Tibial artery (tissue), 4 donors: ENCODE measurements at regions not wholly inside any gene's neighbourhood (a gene's known extent, or its start where the extent isn't known, plus 50 kb on each side); places are given as distances from the start of the nearest gene placed in this dataset.
"Not testable (repeated sequence)": the region's sequence is repeated elsewhere in the genome, so short reads cannot be mapped to it uniquely, and the experiment has no call there.

Experiments used
- DNase-seq, 2 donors: peaks; one replicate each; pipeline ENCODE4 v3.0.0-alpha.2; 2019
- H3K27ac ChIP-seq, 2 donors: fragments of 200-600 bp; sonication (generic) in 1 of 2; 1 replicate in 1 of 2; 2 replicates in 1 of 2; pipeline ENCODE4 v1.5.1; 2018 to 2019; ENCODE audit warnings: mild to moderate bottlenecking in 1 of 2
- H3K27me3 ChIP-seq, 2 donors: fragments of 200-600 bp; sonication (generic) in 1 of 2; one replicate each; pipeline versions ENCODE4 v1.5.1 to v1.6.0; 2016 to 2019
- H3K36me3 ChIP-seq, 3 donors: fragments of 200-600 bp; sonication (generic) in 2 of 3; one replicate each; pipeline ENCODE4 v1.5.1; 2016 to 2019; ENCODE audit warnings: mild to moderate bottlenecking in 2 of 3
- H3K4me1 ChIP-seq, 4 donors: fragments of 200-600 bp; sonication (generic) in 2 of 4; 1 replicate in 3 of 4; 2 replicates in 1 of 4; pipeline ENCODE4 v1.5.1; 2016 to 2019
- H3K4me3 ChIP-seq, 2 donors: fragments of 200-600 bp; sonication (generic) in 1 of 2; 1 replicate in 1 of 2; 2 replicates in 1 of 2; pipeline ENCODE4 v1.5.1; 2018 to 2019; ENCODE audit warnings: mild to moderate bottlenecking in 2 of 2
- H3K9me3 ChIP-seq, 3 donors: fragments of 200-600 bp; sonication (generic) in 1 of 3; one replicate each; pipeline ENCODE4 v1.5.1; 2016 to 2019
- intact Hi-C: fragments of 100-400 bp; cut with DNase I; formaldehyde crosslinking; loops from one replicate; pipeline ENCODE4 v1.15.0; 2023; ENCODE audit warnings: low total_unique reads
- TF ChIP-seq, protein P1 (sequence below), 2 experiments: fragments of 200-600 bp in 1 of 2; fragments of 450-650 bp in 1 of 2; IDR thresholded peaks; one replicate each; pipeline ENCODE4 v1.5.1; 2017 to 2019; ENCODE audit warnings: antibody characterized with exemption in 2 of 2, mild to moderate bottlenecking in 1 of 2, moderate library complexity in 1 of 2

DNA sequence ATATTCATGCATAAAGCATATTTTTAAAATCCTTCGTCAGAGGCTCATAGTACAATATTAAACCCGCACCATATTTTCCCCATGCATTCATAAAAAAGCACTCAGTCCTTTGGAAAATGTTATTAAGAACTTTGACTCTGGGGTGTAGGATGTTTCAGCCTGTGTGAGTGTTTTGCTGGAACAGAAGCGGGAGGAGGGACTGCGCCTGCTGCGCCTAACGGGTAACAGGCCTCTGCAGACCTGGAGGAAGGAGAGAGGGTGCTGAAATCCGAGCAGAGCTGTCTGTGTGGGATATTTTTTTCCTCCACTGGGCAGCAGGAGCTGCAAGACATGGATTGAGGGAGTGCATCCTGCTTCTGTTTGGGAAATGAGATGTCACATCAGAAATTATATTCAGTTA is 483.0 kb downstream of the BRD1 start:
- intact Hi-C loops: no loop called here
- TF ChIP-seq, protein P1, sequence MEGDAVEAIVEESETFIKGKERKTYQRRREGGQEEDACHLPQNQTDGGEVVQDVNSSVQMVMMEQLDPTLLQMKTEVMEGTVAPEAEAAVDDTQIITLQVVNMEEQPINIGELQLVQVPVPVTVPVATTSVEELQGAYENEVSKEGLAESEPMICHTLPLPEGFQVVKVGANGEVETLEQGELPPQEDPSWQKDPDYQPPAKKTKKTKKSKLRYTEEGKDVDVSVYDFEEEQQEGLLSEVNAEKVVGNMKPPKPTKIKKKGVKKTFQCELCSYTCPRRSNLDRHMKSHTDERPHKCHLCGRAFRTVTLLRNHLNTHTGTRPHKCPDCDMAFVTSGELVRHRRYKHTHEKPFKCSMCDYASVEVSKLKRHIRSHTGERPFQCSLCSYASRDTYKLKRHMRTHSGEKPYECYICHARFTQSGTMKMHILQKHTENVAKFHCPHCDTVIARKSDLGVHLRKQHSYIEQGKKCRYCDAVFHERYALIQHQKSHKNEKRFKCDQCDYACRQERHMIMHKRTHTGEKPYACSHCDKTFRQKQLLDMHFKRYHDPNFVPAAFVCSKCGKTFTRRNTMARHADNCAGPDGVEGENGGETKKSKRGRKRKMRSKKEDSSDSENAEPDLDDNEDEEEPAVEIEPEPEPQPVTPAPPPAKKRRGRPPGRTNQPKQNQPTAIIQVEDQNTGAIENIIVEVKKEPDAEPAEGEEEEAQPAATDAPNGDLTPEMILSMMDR (IDR thresholded peaks at IDR 0.05): no peak
- H3K9me3 ChIP-seq: no peaks in the 10 kb centered on the region
- H3K27me3 ChIP-seq: peaks cover 0 to 24% of the 10 kb centered on the region in 2 donors
- no peaks in the 10 kb centered on the region for H3K36me3 ChIP-seq
- H3K27ac ChIP-seq: no peak overlapping the region
- H3K4me1 ChIP-seq: no peaks in the 10 kb centered on the region
- H3K4me3 ChIP-seq: no peak overlapping the region
- DNase-seq: no peak

DNA sequence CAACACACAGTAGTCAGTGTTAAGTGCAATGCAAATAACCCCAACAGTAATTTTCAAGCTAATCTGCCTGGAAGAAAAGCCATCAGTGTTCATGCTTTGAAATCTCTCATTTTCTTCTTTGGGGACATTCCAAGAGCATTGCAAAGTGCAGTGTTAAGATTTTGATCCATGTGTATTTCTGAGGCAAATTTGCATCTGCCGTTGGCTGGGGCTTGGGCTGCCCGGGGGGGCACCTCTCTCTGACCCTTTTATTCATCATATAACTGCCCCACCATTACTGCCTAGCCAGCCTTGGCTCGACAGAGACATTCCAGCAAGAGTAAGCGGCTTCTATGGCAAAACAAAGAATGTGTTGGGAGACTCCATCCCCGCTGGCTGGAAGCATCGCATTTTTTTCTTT is 483.5 kb downstream of the BRD1 start:
- Histone ChIP-seq H3K27ac (no peak overlapping the region), H3K4me3 (no peak overlapping the region), H3K27me3 (peaks cover 0 to 24% of the 10 kb centered on the region in 2 donors), H3K36me3 (no peaks in the 10 kb centered on the region), H3K4me1 (no peaks in the 10 kb centered on the region), H3K9me3 (no peaks in the 10 kb centered on the region)
- TF ChIP-seq, protein P1 (IDR thresholded peaks at IDR 0.05): no peak
- intact Hi-C loops: no loop called here
- no peak for DNase-seq

DNA sequence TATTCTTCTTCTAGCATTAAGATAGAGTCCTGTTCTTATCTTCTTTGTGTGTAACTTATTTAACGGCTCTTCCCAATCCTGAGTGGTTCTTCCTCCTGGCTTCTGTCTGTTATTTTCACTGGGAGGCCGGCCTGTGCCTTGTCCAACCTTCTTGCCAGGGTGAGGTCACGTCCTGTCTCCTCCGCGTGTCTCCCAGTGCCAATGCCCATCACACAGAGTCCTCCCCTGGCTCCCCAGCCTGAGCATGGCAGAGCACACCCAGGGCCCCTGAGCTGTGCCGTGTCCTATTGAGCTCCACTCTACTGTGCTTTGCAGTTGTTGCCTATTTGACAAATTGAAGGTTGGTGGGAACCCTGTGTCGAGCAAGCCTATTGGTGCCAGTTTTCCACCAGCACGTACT is 487.3 kb downstream of the BRD1 start:
- no peak for DNase-seq
- no peak overlapping the region for H3K4me3 ChIP-seq
- TF ChIP-seq, protein P1 (IDR thresholded peaks at IDR 0.05): no peak

DNA sequence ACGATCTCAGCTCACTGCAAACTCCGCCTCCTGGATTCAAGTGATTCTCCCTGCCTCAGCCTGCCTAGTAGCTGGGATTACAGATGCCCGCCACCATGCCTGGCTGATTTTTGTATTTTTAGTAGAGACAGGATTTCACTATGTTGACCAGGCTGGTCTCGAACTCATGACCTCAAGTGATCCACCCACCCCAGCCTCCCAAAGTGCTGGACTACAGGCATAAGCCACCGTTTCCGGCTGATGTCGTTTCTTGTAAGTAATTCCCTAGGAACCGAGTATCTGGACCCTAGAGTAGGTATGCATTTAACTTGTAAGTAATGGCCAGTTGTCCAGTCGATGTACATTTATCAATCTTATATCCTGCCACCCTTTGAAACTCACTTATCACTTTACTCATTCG is 491.2 kb downstream of the BRD1 start:
- H3K27ac ChIP-seq, H3K27me3 ChIP-seq, H3K9me3 ChIP-seq, H3K36me3 ChIP-seq, H3K4me1 ChIP-seq, intact Hi-C loops, H3K4me3 ChIP-seq, DNase-seq: not testable (repeated sequence)

More for the DNA sequence above, 487.3 kb downstream of the BRD1 start:
- H3K27me3 ChIP-seq: peaks cover 0 to 13% of the 10 kb centered on the region in 2 donors
- no peaks in the 10 kb centered on the region for H3K4me1 ChIP-seq
- no peak overlapping the region for H3K27ac ChIP-seq
- H3K36me3 ChIP-seq: no peaks in the 10 kb centered on the region
- intact Hi-C loops: no loop called here
- H3K9me3 ChIP-seq: no peaks in the 10 kb centered on the region

DNA sequence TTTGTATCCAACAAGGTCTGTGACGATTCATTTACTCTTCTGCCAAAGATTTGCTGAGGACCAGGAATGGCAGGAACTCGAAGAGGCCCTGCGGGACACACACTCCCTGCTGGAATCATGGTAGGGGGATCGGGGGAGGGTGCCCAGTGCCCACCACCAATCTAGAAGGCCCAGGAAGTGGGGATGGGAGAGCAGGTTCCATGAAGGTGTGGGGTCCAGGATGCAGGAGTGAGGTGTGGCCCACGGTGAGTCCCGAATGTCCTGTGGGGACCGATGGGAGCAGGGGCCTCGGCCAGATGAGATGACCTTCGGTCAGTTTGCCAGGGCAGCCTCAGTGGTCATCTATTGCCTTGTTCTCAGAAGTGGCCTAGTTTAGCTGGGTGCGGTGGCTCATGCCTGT is 492.7 kb downstream of the BRD1 start:
- TF ChIP-seq, protein P1 (IDR thresholded peaks at IDR 0.05): no peak
- Histone ChIP-seq H3K4me3 (no peak overlapping the region), H3K36me3 (no peaks in the 10 kb centered on the region), H3K9me3 (no peaks in the 10 kb centered on the region), H3K4me1 (no peaks in the 10 kb centered on the region), H3K27me3 (peaks cover 0 to 2% of the 10 kb centered on the region in 2 donors), H3K27ac (no peak overlapping the region)
- intact Hi-C loops: no loop called here
- no peak for DNase-seq

DNA sequence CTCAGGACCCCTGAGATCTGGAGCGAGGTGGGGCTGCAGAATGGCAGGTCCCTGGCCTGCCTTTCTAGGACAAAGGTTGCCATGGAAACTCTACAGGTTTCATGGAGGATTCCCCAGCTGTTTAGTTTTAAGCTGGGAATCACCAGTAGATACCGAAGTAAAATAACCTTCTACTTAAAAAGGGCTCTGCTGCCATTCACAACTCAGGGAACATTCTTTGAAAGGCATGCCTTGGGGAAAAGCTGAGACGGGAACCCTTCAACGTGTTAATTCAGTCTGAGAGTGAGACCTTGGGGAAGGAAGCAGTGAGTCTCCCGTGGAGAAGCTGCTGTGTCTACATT is 493.3 kb downstream of the BRD1 start:
- no peak overlapping the region for H3K27ac ChIP-seq
- no peaks in the 10 kb centered on the region for H3K9me3 ChIP-seq
- H3K27me3 ChIP-seq: peaks cover 0 to 2% of the 10 kb centered on the region in 2 donors
- H3K36me3 ChIP-seq: no peaks in the 10 kb centered on the region
- no peak for DNase-seq
- TF ChIP-seq, protein P1 (IDR thresholded peaks at IDR 0.05): no peak
- H3K4me3 ChIP-seq: no peak overlapping the region
- no peaks in the 10 kb centered on the region for H3K4me1 ChIP-seq
- intact Hi-C loops: no loop called here
